GM12801 (cell line): ENCODE measurements at regions not wholly inside any gene's neighbourhood (a gene's known extent, or its start where the extent isn't known, plus 50 kb on each side); places are given as distances from the start of the nearest gene placed in this dataset.

Experiments
- TF ChIP-seq, protein P1 (sequence below): IDR thresholded peaks from one replicate; pipeline ENCODE4 v1.5.1; 2011; ENCODE audit warnings: control low read depth; ENCODE audit not compliant: insufficient read length; ENCODE audit errors: extremely low read depth

DNA sequence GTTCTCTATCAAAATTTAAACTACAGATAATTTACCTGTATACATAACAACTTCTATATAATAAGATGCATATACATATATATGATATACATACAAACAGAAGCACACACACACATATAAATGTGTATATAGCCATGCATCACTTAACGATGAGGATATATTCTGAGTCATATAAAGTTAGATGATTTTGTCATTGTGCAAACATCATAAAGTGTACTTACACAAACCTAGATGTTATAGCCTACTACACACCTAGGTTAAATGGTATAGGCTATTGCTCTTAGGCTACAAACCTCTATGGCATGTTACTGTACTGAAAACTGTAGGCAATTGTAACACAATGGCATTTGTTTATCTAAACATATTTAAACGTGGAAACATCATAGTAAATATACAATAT is 937.6 kb upstream of the KCND2 start:
- TF ChIP-seq, protein P1, sequence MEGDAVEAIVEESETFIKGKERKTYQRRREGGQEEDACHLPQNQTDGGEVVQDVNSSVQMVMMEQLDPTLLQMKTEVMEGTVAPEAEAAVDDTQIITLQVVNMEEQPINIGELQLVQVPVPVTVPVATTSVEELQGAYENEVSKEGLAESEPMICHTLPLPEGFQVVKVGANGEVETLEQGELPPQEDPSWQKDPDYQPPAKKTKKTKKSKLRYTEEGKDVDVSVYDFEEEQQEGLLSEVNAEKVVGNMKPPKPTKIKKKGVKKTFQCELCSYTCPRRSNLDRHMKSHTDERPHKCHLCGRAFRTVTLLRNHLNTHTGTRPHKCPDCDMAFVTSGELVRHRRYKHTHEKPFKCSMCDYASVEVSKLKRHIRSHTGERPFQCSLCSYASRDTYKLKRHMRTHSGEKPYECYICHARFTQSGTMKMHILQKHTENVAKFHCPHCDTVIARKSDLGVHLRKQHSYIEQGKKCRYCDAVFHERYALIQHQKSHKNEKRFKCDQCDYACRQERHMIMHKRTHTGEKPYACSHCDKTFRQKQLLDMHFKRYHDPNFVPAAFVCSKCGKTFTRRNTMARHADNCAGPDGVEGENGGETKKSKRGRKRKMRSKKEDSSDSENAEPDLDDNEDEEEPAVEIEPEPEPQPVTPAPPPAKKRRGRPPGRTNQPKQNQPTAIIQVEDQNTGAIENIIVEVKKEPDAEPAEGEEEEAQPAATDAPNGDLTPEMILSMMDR, result no peak

DNA sequence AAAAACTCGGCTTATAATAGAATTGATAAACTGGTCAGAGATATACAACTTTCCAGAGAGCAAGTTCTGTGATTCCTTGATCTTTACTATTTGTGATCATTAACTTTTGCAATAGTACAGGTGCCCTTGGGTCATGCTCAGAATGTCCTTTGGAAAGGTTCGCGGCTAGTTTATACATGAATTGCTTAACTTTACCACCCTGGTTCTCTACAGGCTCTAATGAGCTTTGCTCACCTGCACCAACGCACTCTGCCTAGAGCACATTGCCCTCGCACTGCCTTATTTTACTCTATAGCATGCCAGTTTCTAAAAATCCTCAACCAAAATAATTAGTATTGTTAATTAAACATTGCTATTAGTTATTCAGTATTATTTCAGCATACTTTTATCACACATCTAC is 931.2 kb upstream of the KCND2 start:
- TF ChIP-seq, protein P1, result no peak

DNA sequence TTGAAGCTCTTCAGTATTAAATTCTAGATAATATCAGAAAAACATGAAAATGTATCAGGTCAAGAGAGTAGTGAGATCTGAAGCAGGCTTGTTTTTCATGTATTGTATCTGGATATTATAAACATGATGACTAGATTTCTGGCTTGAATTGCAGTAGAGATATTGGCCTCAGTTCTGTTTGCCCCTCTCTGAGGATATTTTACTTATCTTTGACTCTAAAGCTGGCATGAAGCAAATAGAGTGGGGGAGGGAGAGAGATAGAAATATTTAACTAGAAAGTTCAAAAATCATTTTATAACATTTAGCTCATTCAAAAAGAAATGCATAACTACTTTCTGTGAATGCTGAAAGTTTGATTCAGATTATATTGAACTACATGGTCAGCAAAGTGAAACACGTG is 929.7 kb upstream of the KCND2 start:
- TF ChIP-seq, protein P1, result no peak

DNA sequence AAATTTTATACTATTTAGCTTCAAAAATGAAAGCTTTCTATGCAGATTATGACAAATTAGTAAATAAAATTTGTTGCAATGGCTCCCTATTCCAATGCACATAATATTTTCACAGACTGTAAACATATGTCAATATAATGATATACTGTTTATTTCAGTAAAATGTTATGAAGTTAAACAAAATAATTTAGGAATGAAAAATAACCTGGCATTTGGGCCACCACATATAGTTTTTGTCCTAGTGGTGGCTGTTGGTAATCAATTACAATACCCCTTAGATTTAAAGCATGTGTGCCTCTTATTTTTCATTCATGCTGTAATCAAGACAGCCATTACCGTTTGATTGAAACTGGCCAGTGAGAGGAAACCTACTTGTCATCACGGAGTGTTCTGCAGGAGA is 928.5 kb upstream of the KCND2 start:
- TF ChIP-seq, protein P1, result no peak

DNA sequence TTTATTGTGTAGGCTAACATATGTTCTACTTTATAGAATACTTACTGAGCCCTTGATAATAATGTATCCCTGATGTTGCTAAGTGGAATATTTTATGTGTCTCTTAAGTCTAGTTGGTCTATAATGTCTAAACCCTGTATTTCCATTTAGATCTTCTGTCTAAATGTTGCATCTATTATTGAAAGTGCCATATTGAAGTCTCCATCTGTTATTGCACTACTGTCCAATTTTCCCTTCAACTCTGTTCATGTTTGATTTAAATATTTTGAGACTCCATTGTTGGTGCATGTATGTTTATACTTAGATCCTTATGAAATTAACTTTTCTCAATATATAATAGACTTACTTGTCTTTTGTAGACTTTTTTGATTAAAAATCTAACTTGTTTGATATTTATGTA is 924.5 kb upstream of the KCND2 start:
- TF ChIP-seq, protein P1, result no peak

DNA sequence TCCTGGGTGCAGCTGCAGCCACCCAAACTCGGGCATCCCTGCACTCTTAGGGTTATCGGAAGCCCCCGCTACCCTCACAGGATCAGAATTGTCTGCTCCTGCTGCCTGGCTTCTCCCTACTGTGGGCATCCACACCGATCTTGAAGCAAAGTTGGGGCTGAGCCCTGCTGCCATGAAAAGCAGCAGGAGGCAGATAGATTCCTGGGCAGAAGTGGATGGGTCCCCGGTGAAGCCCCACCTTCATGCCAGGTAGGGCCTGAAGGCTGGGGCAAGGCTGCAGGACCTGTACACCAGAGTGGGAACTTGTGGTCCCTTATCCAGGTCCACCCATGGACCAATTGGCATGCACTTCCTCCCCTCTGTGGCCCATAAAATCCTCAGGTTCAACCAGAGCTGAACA is 922.6 kb upstream of the KCND2 start:
- TF ChIP-seq, protein P1, result no peak

DNA sequence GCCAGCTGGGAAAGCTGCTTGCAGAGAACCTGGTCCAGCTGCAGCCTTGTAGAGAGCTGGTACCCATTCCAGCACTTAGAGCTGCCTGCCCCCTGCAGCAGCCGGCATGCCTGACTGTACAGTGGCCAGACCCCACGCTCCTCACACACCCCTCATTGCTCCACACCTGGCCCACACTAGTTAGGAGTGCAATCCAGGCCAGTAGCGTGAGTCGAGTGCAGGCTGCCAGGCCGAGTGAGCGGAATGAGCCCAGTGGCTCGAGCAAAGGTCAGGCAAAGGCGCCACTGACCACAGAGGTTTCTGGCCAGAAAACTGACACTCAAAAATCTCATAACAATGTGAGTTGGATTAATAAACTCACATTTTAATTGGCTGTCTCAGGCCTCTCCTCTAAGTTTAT is 921.7 kb upstream of the KCND2 start:
- TF ChIP-seq, protein P1, result no peak

DNA sequence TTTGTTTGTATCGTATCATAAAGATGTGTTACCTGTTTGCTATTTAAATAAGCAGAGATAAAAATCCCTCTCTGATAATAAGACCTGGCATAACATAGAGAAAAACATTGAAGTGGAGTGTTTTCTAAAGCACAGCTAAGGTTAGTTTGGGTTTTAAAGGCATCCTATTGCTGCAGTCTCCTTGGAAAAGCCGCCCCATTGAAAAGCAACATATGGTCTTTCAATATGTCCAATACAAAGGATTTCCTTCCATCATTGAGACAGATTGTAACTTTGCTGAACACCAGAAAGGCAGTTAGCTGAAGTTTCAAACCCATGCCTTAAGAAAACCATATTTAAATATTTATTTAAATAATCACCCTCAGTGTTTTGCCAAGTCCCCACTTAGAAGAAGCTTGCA is 898.5 kb upstream of the KCND2 start:
- TF ChIP-seq, protein P1, result no peak
